ENCODE measurements at regions not wholly inside any gene's neighbourhood (a gene's known extent, or its start where the extent isn't known, plus 50 kb on each side); places are given as distances from the start of the nearest gene placed in this dataset.

- TF ChIP-seq, protein P1, sequence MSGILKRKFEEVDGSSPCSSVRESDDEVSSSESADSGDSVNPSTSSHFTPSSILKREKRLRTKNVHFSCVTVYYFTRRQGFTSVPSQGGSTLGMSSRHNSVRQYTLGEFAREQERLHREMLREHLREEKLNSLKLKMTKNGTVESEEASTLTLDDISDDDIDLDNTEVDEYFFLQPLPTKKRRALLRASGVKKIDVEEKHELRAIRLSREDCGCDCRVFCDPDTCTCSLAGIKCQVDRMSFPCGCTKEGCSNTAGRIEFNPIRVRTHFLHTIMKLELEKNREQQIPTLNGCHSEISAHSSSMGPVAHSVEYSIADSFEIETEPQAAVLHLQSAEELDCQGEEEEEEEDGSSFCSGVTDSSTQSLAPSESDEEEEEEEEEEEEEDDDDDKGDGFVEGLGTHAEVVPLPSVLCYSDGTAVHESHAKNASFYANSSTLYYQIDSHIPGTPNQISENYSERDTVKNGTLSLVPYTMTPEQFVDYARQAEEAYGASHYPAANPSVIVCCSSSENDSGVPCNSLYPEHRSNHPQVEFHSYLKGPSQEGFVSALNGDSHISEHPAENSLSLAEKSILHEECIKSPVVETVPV (CRISPR knock-in tag; IDR thresholded peaks at IDR 0.05): no peak
- TF ChIP-seq ZFP3 (CRISPR knock-in tag; IDR thresholded peaks at IDR 0.05) (no peak), PPARA (CRISPR knock-in tag; IDR thresholded peaks at IDR 0.05; ENCODE audit: borderline replicate concordance) (no peak), PATZ1 (CRISPR knock-in tag; IDR thresholded peaks at IDR 0.05; ENCODE audit: borderline replicate concordance) (no peak), BACH2 (CRISPR knock-in tag; IDR thresholded peaks at IDR 0.05; ENCODE audit: borderline replicate concordance) (no peak), ZFP30 (CRISPR knock-in tag; IDR thresholded peaks at IDR 0.05) (no peak), OSR1 (CRISPR knock-in tag; IDR thresholded peaks at IDR 0.05) (no peak)
- TF ChIP-seq, protein P2, sequence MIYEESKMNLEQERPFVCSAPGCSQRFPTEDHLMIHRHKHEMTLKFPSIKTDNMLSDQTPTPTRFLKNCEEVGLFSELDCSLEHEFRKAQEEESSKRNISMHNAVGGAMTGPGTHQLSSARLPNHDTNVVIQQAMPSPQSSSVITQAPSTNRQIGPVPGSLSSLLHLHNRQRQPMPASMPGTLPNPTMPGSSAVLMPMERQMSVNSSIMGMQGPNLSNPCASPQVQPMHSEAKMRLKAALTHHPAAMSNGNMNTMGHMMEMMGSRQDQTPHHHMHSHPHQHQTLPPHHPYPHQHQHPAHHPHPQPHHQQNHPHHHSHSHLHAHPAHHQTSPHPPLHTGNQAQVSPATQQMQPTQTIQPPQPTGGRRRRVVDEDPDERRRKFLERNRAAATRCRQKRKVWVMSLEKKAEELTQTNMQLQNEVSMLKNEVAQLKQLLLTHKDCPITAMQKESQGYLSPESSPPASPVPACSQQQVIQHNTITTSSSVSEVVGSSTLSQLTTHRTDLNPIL (CRISPR knock-in tag; IDR thresholded peaks at IDR 0.05; ENCODE audit: low read depth): no peak
Observed at GRCh38 chr1:24250224-24250623, 63.1 kb upstream of the IFNLR1 start.

Data from SK-N-SH treated with all-trans-retinoic acid at 6 μM for 48 hours (cell line).